ENCODE measurements at regions not wholly inside any gene's neighbourhood (a gene's known extent, or its start where the extent isn't known, plus 50 kb on each side); places are given as distances from the start of the nearest gene placed in this dataset.

GRCh38 chr7:96377399-96377798 lies 55.5 kb upstream of the SLC25A13 start:
- TF ChIP-seq CTCF (IDR thresholded peaks at IDR 0.05; ENCODE audit: low read depth, low read length) (no peak), POLR2A (IDR thresholded peaks at IDR 0.05; ENCODE audit: extremely low read depth, insufficient read length) (no peak), MAX (IDR thresholded peaks at IDR 0.05; ENCODE audit: low read depth, low read length) (no peak), MYC (IDR thresholded peaks at IDR 0.05; ENCODE audit: low read depth, low read length) (no peak)

All from NB4 (cell line).